HG03060 (cell line): ENCODE measurements at regions not wholly inside any gene's neighbourhood (a gene's known extent, or its start where the extent isn't known, plus 50 kb on each side); places are given as distances from the start of the nearest gene placed in this dataset.
A peak's percentile ranks its signal among the peaks of the same experiment; 100 is the strongest.
"Not testable (repeated sequence)": the region's sequence is repeated elsewhere in the genome, so short reads cannot be mapped to it uniquely, and the experiment has no call there.

Experiments
- ATAC-seq: cut with Tn5 transposase; IDR thresholded peaks from one replicate; pipeline ENCODE4 v1.9.1; 2021; ENCODE audit warnings: low read depth, moderate number of reproducible peaks; ENCODE audit not compliant: unreplicated experiment

GRCh38 chr2:111418091-111418875, 297.6 kb downstream of the BCL2L11 start:
- not testable (repeated sequence) for ATAC-seq

GRCh38 chr2:111420074-111420473, 299.4 kb downstream of the BCL2L11 start:
- ATAC-seq: not testable (repeated sequence)

GRCh38 chr2:111420835-111421234, 300.1 kb downstream of the BCL2L11 start:
- not testable (repeated sequence) for ATAC-seq

GRCh38 chr2:111421949-111422348, 301.2 kb downstream of the BCL2L11 start:
- ATAC-seq: not testable (repeated sequence)

GRCh38 chr2:111422562-111422961, 301.8 kb downstream of the BCL2L11 start:
- ATAC-seq: not testable (repeated sequence)

- not testable (repeated sequence) for ATAC-seq
Observed at GRCh38 chr2:111423184-111423583, 302.5 kb downstream of the BCL2L11 start.

- ATAC-seq: not testable (repeated sequence)
Observed at GRCh38 chr2:111424176-111424575, 303.5 kb downstream of the BCL2L11 start.

- ATAC-seq: not testable (repeated sequence)
Observed at GRCh38 chr2:111424851-111425309, 304.2 kb downstream of the BCL2L11 start.

- not testable (repeated sequence) for ATAC-seq
Observed at GRCh38 chr2:111425789-111426201, 305.1 kb downstream of the BCL2L11 start.

- not testable (repeated sequence) for ATAC-seq
Observed at GRCh38 chr2:111427346-111427745, 306.6 kb downstream of the BCL2L11 start.

GRCh38 chr2:111428915-111429314, 308.2 kb downstream of the BCL2L11 start:
- ATAC-seq: not testable (repeated sequence)

GRCh38 chr2:111429353-111429752, 308.6 kb downstream of the BCL2L11 start:
- ATAC-seq: not testable (repeated sequence)

GRCh38 chr2:111430817-111431661, 310.3 kb downstream of the BCL2L11 start:
- ATAC-seq: peak; percentile 39

GRCh38 chr2:111432423-111432822, 311.7 kb downstream of the BCL2L11 start:
- not testable (repeated sequence) for ATAC-seq

- ATAC-seq: not testable (repeated sequence)
Observed at GRCh38 chr2:111432916-111433499, 312.3 kb downstream of the BCL2L11 start.

- not testable (repeated sequence) for ATAC-seq
Observed at GRCh38 chr2:111433892-111434607, 313.3 kb downstream of the BCL2L11 start.

GRCh38 chr2:111434608-111434939, 313.9 kb downstream of the BCL2L11 start:
- ATAC-seq: not testable (repeated sequence)

- not testable (repeated sequence) for ATAC-seq
Observed at GRCh38 chr2:111435553-111436310, 315.0 kb downstream of the BCL2L11 start.

- peak; percentile 46 for ATAC-seq
Observed at GRCh38 chr2:111436411-111436810, 315.7 kb downstream of the BCL2L11 start.
